Suppressor macrophage treated with lipopolysaccharide for 4 hours (primary cell): ENCODE measurements at regions not wholly inside any gene's neighbourhood (a gene's known extent, or its start where the extent isn't known, plus 50 kb on each side); places are given as distances from the start of the nearest gene placed in this dataset.
"Not testable (repeated sequence)": the region's sequence is repeated elsewhere in the genome, so short reads cannot be mapped to it uniquely, and the experiment has no call there.

Experiments
- DNase-seq: peaks from one replicate; pipeline ENCODE4 v3.0.0-alpha.2; 2020

DNA sequence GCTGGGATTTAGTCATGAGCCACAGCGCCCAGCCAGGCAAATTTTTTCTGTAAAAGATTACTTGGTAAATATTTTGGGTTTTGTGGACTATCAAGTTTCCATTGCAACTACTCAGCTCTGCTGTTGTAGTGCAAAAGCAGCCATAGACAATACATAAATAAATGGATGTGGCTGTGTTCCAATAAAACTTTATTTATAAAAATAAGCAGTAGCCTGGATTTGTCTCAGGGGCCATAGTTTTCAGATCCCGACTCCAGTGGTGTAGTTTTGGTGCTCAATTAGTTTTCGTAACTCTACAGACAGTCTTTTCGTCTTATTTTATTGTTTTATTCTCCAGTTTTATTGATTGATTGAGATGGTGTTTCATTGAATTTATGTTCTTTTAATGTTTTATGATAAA lies 80.1 kb upstream of the IVNS1ABP start:
- no peak for DNase-seq

DNA sequence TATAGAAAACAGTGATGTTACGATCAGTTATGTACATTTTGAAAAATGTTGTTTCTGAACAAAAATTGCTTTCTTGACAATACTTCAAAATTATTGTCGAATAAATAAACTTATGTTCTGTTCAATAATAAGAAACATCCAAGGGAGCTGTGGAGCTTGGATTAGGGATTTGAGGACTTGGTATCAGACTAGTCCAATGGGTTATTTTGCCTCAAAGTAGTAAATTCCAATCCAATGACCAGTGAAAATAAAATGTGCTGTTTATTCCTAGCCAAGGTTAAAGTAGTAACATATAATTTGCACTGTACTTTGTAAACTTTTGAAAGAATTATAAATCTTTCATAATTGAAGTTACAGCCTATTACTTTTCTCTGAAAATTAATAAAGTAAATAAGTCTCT lies 79.1 kb upstream of the IVNS1ABP start:
- DNase-seq, result no peak

DNA sequence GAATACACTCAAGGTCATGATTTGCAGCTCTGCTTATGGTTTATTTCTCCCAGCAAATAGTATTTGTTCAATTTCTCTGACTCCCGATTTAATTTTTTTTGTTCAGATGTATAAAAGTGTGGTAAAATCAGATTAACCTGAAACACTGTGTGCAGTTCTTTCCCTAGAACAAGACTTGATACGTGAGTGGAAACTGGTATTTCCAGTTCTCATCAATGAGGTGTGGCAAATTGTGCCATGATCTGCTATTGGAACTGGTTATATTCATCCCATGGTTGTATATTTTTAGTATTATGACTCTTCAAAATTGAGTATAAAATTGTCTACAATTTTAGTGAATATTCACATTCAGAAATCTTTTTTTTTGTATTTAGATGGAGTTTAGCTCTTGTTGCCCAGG lies 76.8 kb upstream of the IVNS1ABP start:
- no peak for DNase-seq

DNA sequence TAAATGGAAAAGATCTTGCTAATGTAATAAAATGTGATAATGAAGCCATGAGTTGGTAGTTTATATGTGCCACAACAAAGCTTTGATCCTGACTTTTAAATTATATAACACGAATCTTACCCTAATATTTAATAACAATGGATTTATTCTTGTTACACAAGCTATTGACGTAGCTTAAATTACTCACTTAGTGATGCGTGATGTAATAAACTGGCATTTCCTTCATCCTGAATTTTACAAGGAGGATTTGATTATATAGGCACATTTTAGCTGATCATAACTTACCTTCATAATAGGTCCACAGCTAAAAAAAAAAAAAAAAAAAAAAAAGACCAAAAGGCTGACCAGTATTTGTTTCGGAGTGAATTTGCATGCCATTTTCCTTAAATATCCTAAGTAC lies 76.2 kb upstream of the IVNS1ABP start:
- DNase-seq, result no peak

GRCh38 chr1:185388815-185389214 lies 71.8 kb upstream of the IVNS1ABP start:
- no peak for DNase-seq

DNA sequence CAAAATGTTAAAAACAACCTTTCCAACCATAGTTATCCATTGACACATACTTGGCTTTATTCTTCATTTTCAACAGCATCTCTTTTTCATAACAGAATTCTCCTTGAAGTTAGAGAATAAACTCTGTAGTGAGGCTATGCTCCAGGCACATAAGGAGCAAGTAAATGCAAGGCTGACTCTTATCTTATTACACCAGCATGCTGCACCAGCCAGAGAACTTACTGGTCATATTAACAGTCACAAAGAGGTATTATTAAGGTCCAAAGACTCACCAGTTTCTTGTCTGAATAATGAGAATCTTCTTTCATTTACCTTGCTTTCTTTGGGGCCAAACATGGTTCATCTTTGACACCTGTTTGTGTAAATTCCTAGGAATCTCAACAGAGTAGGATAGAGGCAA lies 71.3 kb upstream of the IVNS1ABP start:
- no peak for DNase-seq

GRCh38 chr1:185385991-185386390 lies 68.9 kb upstream of the IVNS1ABP start:
- no peak for DNase-seq

GRCh38 chr1:185383805-185384204 lies 66.8 kb upstream of the IVNS1ABP start:
- not testable (repeated sequence) for DNase-seq

GRCh38 chr1:185377831-185378230 lies 60.8 kb upstream of the IVNS1ABP start:
- no peak for DNase-seq

DNA sequence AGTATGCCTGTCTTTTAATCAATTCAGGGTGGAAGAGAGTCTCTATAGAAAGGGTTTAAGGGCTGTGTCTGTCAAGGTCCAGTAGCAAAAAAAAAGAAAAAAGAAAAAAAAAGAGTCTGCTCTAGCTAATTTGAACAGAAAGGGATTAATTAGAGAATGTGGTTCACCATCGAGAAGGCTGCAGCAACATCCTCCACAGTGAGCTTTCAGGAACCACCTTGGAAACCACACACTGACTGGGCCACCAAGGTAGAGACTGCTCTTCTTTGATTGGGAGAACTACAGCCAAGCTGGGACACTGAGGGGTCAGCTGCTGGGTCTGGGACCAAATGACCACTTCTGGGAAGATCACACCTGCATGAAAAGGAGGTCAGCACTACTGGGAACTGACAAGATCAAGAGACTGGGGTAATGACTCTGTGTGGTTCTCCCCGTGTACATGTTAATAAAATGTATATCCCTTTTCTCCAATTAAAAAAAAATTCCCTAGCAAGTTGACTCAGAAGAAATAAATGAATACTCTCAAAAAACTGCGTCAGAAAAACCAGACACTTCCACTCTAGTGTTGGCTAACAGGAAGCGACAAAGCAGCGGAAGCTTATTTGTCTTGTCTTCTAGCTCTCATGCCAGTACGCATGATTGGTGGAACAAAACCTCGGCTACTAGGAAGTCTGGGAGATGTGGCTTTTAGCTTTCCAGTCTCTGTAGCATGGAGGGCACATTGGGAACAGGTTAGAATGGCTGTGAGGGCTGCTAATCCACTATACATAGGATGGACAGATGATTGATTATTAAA lies 60.0 kb upstream of the IVNS1ABP start:
- DNase-seq, result peak; percentile 90

GRCh38 chr1:185376288-185376687 lies 59.2 kb upstream of the IVNS1ABP start:
- no peak for DNase-seq

GRCh38 chr1:185375583-185375982 lies 58.5 kb upstream of the IVNS1ABP start:
- DNase-seq, result peak; percentile 87

DNA sequence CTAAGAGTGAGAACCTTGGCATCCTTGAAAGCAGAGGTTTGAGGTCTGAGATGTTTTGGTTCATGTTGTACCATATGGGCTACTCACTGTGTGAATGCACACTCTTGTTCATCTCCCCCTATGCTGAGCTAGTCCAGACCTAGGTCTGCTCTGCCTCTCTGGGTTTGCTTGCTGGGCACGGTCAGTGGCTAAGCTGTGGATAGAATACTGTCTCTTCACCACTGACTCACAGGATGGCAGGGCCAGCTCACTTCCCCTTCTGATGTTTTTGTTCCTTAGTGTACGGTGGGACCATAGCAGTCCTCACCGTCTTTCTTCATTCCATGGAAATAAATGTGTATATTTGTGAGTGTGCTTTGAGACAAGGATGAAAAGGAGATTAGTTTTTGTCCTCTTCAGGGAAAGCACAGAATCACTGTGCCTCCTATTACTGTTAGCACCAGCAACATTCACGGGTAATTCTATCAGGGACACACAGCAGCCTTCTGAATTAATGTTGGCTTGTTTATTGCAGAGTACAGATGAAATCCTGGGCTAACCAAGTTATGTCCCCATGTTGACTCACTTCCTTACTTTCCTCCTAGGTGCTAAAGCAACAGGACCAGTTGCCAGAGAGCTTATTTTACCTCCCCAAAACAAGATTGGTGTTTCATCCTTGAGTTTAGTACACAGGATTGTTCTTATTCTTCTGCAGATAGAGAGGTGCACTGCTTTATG lies 56.9 kb upstream of the IVNS1ABP start:
- DNase-seq, result peak; percentile 84

- no peak for DNase-seq
Observed at GRCh38 chr1:185369786-185370185, 52.7 kb upstream of the IVNS1ABP start.

GRCh38 chr1:185368913-185369491 lies 52.0 kb upstream of the IVNS1ABP start:
- no peak for DNase-seq

- no peak for DNase-seq
Observed at GRCh38 chr1:185368313-185368855, 51.3 kb upstream of the IVNS1ABP start.

GRCh38 chr1:185367218-185367617 lies 50.2 kb upstream of the IVNS1ABP start:
- no peak for DNase-seq
